GM21528 (cell line): ENCODE measurements at regions not wholly inside any gene's neighbourhood (a gene's known extent, or its start where the extent isn't known, plus 50 kb on each side); places are given as distances from the start of the nearest gene placed in this dataset.
A peak's percentile ranks its signal among the peaks of the same experiment; 100 is the strongest.

ENCODE experiments used
- ATAC-seq: cut with Tn5 transposase; IDR thresholded peaks from one replicate; pipeline ENCODE4 v1.9.1; 2021; ENCODE audit warnings: mild to moderate bottlenecking, moderate library complexity; ENCODE audit not compliant: unreplicated experiment, low FRiP score

- no peak for ATAC-seq
Observed at GRCh38 chr15:31260646-31261265, 65.9 kb upstream of the KLF13 start.

DNA sequence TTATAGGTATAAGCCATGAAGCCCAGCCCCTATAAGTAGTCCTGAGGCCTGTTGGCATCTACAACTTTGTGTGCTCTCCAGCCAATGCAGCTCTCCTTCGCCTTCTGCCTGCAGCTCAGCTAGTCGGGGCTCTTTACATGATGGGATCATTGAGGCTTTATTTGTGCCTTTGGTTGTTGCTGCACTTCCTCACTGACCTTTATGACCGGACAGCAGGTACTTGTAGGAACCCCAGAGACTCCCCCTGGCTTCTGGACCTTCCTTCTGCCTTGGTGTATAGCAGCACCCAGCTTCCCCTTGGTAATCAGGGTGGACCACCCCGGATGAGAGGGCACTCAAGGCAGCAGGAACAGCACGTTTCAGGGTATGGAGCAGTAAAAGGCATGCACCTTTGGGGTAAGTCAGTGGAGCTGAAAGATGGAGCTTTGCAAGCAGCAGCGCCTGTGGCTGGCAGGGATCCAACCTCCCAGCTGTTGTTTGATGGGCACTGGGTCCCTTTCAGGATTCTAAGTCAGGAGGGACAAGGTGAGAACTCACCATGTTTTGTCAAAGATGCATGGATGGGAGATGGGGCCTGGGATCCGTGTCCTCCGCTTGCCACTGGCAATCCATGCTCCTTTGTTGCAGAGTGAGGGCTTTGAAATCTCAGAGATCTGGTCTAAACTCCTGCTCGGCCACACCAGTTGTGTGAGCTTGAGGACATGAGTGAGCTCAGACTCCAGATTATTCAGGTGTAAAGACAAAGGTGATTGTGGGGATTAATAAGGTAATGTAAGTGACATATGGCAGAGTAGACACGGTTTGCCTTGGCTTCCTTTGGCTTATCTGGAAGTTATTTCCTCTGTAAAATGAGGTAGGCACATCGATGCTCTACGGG, 65.1 kb upstream of the KLF13 start:
- no peak for ATAC-seq

GRCh38 chr15:31262143-31262530, 64.5 kb upstream of the KLF13 start:
- ATAC-seq, result no peak

GRCh38 chr15:31262901-31263671, 63.5 kb upstream of the KLF13 start:
- no peak for ATAC-seq

DNA sequence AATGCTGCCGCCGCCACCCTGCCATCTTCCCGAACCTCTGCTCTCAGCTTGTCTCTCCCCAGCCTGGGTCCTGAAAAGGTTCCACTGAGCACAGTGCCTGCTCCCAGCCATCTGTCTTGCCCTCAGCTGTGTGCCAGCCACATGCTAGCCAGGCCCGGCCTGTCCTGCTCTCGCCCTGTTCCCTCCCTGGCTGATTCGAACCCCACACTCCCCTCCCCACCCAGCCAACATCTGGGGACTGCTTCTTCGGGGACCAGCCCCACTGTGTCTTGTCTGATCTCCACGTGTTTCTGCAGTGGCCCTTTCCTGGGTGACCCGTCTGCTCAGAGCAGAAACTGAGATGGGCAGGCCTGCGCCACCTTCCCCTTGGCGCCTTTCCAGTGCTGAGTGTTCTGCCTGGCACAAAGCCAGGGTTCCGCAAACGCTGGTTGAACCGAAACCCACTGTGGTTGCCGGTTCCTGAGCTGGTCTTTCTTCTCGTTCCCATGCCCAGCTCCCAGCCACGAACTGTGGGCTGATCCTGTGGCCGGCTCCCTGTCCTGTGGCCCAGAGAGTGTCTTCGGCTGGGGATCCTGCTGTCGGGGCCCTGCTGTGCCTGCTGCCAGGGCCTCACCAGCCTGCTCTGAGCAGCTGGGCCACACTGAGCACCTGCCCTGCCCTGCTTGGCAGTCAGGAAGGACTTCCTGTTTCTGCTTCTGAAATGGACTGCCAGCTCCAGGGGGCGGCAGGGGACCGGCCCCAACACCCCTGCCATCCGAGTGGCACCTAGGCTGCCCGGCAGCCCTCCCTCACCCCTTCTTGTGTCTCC, 62.7 kb upstream of the KLF13 start:
- peak; percentile 26 for ATAC-seq

GRCh38 chr15:31264559-31265089, 62.0 kb upstream of the KLF13 start:
- no peak for ATAC-seq

- peak; percentile 0 for ATAC-seq
Observed at GRCh38 chr15:31265090-31265870, 61.4 kb upstream of the KLF13 start.

- ATAC-seq, result peak; percentile 57
Observed at GRCh38 chr15:31265871-31266711, 60.5 kb upstream of the KLF13 start.

DNA sequence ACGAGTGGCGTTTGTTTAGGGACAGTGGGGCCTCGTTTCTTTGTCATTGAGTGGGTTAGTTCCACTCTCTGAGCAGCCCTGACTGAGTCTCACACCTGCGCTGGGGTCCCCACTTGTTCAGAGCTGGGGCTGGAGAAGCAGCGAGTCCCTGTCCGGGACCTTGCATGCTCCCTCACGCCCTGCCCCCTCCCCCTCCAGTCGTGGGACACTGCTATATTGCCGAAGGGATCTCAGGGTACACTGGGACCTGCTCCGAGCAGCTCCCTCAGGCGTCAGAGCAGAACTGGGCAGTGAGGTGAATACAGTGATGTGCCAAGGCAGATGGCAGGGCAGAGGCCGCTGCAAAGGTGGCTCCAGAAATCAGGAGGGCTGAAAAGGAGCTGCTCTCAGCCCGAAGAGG, 59.9 kb upstream of the KLF13 start:
- ATAC-seq, result peak; percentile 20

- ATAC-seq, result no peak
Observed at GRCh38 chr15:31267161-31268107, 59.2 kb upstream of the KLF13 start.

DNA sequence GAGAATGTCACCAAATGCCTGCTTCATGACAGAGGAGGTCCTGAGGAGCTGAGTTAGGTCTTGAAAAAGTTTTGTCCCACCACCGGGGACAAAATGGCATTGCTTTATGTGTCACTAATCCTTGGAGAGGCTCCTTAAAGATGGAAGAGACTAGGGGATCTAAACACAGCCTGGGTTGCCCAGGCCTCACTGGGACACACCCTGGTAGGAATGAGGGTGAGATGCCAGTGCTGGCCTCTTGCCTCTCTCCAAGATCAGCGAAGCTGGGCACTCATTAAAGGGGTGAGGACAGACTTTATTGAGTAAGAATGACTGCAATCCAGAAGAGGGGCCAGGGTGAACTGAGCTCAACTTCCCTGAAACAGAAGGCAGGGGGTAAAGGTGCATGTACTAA, 58.5 kb upstream of the KLF13 start:
- no peak for ATAC-seq

DNA sequence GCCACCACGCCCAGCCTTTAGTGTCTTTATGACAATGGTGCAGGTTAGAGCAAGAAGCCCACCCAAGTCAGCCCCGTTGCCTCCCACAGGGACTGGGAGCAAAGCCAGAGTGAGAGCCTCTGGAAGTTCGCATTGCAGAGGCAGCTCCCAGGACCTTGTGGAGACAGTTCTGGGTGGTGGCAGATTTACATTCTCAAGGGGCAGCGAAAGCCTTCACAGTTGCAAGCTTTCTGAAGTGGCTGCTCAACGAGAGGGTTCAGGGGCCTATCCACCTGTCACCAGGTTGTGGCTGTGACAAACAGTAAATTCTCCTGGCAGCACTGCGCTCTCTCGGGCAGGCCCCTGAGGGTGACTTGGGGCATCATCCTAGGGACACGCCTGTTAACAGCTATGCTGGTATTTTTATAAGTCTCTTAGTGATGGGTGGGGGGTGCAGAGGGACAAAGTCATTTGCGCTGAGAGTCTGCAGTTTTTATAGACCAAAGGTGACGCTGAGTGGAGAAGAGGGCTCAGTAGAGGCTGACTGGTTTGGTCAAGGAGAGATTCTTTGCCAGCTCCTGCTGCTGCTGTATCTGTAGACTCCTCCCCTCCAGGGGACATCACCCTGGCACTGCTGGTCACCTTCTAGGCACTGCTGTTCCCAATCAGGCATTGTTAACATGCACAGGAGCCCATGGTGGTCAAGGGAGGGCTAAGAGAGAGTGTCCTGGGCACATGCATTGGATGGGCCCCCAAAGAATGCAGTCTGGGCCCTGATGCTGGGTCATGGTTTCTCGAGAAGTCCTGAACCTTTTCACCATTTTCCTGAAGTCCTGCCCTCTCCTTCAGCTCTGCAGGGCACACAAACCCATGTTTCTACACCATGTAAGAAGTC, 57.5 kb upstream of the KLF13 start:
- ATAC-seq, result no peak

DNA sequence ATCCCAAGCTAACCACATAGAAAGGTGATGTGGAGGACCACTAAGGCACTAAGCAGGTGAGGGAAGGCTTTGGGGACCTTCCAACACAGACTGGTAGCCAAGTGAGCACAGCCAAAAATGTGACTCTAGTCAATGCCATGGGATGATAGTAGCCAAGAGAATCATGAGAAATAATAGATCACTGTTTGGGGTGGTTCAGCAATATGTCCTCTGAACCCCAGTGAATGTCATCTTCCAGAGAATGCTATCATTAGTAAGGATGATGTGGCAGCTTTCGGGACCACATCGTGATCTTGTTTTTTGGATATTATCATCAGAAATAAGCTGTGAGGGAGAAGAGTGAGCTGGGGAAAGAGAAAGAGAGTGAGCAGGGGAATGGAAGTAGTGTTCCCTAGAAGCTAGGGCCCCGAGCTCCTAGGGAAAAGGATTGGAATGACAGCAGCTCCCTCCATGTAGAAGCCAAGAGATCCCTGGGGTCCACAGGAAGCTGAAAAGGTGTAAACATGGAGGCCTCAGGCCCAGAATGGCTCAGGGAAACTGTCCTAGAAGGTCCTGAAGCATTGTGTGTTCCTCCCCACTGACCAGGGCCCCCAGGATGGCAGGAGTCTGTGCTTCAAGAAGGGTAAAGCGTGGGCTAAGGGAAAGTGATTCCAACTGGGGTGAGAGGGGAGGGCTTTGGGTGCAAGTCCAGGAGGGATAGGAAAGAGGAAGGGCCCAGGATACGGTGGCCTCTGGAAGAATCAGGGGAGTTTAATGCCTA, 56.6 kb upstream of the KLF13 start:
- no peak for ATAC-seq

DNA sequence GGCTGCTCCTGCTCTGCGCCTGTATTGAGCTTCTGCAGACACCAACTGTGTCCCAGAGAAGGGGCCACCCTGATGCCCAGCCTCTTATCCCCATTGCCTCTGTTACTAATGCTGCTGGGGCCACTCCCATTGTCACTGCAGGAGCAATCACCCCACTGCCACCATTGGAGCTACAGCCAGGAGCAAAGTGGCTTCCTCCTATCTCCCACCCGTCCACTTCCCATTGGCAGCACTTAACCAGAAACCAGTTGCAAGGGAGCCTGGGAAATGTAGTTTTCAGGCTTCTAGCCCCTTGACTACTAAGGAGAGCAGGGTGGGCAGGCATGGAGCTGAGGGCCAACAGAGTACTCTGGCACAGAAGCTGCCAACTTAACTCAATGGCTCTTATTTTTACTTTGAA, 55.9 kb upstream of the KLF13 start:
- ATAC-seq, result no peak

DNA sequence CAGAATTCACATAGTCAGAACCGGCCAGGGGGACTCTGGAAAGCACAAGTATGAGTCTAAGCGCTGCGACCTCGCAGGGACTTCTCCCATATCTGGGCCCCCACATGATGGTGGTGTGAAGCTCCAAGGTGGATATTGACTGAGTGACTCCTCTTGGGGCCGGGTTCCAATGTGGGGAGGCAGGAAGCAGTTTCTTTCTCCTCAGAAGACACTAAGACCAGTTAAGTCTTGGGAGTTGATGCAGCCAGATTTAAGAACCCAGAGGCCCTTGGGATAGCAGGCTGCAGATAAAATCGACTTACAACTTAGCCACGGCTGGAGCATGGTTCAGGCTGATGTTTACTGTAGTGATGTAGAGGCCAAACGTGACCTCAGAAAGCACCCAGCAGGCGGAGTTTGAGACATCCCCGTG, 55.4 kb upstream of the KLF13 start:
- no peak for ATAC-seq
